ENCODE measurements at regions not wholly inside any gene's neighbourhood (a gene's known extent, or its start where the extent isn't known, plus 50 kb on each side); places are given as distances from the start of the nearest gene placed in this dataset.

DNA sequence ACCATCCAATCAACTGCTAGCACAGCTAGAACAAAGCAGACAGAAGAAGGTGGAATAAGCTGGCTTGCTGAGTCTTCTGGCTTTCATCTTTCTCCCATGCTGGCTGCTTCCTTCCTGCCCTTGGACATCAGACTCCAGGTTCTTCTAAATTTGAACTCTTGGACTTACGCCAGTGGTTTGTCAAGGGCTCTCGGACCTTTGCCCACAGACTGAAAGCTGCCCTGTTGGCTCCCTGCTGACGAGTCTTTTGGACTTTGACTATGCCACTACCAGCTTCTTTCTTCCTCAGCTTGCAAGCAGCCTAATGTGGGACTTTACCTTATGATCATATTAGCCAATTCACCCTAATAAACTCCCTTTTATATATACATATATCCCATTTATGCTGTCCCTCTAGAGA lies 164.1 kb upstream of the GJE1 start:
- H3K9me3 ChIP-seq (ENCODE audit: low read depth, low read length), result no peaks in the 10 kb centered on the region
- H3K27ac ChIP-seq (ENCODE audit: low read depth, low read length), result no peak overlapping the region
- no peak overlapping the region for H2AFZ ChIP-seq (ENCODE audit: low read length)
- no peak overlapping the region for H3K4me2 ChIP-seq (ENCODE audit: insufficient read depth, low read length)
- H4K20me1 ChIP-seq (ENCODE audit: insufficient read depth, low read length), result no peaks in the 10 kb centered on the region
- H3K27me3 ChIP-seq (ENCODE audit: insufficient read depth, low read length), result no peaks in the 10 kb centered on the region
- H3K4me1 ChIP-seq (ENCODE audit: insufficient read depth, low read length), result no peaks in the 10 kb centered on the region
- H3K36me3 ChIP-seq (ENCODE audit: insufficient read depth, low read length), result no peaks in the 10 kb centered on the region
- TF ChIP-seq, protein P1, sequence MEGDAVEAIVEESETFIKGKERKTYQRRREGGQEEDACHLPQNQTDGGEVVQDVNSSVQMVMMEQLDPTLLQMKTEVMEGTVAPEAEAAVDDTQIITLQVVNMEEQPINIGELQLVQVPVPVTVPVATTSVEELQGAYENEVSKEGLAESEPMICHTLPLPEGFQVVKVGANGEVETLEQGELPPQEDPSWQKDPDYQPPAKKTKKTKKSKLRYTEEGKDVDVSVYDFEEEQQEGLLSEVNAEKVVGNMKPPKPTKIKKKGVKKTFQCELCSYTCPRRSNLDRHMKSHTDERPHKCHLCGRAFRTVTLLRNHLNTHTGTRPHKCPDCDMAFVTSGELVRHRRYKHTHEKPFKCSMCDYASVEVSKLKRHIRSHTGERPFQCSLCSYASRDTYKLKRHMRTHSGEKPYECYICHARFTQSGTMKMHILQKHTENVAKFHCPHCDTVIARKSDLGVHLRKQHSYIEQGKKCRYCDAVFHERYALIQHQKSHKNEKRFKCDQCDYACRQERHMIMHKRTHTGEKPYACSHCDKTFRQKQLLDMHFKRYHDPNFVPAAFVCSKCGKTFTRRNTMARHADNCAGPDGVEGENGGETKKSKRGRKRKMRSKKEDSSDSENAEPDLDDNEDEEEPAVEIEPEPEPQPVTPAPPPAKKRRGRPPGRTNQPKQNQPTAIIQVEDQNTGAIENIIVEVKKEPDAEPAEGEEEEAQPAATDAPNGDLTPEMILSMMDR (IDR thresholded peaks at IDR 0.05; ENCODE audit: extremely low read depth, low read depth, low read length), result no peak
- no peak for DNase-seq (ENCODE audit: insufficient read length, low spot score, missing footprints)
- H3K4me3 ChIP-seq (ENCODE audit: insufficient read depth, low read length), result no peak overlapping the region
- H3K79me2 ChIP-seq (ENCODE audit: insufficient read depth, low read length), result no peaks in the 10 kb centered on the region

DNA sequence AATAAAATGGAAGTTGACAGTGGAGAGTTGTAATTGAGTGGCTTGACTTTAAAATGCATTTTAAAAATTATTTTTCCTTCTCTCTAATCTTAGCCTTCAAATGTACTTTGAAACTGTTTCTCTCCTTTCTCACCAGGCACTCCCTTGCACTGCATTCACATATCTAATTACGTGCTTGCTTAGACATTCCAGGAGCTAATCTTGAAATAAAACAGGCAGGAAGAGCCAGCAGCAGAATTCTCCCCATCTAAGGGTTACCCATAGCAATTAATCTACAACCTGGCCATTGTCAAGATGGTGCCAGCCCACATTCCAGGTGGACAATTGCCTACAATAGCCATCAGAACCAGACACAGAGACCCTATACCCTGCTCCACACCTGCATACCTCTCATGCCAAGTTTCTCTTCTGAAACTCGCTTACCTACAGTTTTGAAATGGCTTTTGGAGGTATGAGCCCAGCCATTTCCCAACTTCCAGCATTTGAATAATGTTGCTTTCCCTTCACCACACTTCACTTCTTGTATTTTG lies 167.6 kb upstream of the GJE1 start:
- no peak overlapping the region for H3K4me3 ChIP-seq (ENCODE audit: insufficient read depth, low read length)
- H3K4me1 ChIP-seq (ENCODE audit: insufficient read depth, low read length), result no peaks in the 10 kb centered on the region
- no peaks in the 10 kb centered on the region for H3K9me3 ChIP-seq (ENCODE audit: low read depth, low read length)
- H3K79me2 ChIP-seq (ENCODE audit: insufficient read depth, low read length), result no peaks in the 10 kb centered on the region
- no peaks in the 10 kb centered on the region for H3K36me3 ChIP-seq (ENCODE audit: insufficient read depth, low read length)
- no peaks in the 10 kb centered on the region for H3K27me3 ChIP-seq (ENCODE audit: insufficient read depth, low read length)
- no peak overlapping the region for H3K4me2 ChIP-seq (ENCODE audit: insufficient read depth, low read length)
- H3K27ac ChIP-seq (ENCODE audit: low read depth, low read length), result no peak overlapping the region
- no peaks in the 10 kb centered on the region for H4K20me1 ChIP-seq (ENCODE audit: insufficient read depth, low read length)
- DNase-seq (ENCODE audit: insufficient read length, low spot score, missing footprints), result no peak
- TF ChIP-seq, protein P1 (IDR thresholded peaks at IDR 0.05; ENCODE audit: extremely low read depth, low read depth, low read length), result no peak
- H2AFZ ChIP-seq (ENCODE audit: low read length), result no peak overlapping the region

DNA sequence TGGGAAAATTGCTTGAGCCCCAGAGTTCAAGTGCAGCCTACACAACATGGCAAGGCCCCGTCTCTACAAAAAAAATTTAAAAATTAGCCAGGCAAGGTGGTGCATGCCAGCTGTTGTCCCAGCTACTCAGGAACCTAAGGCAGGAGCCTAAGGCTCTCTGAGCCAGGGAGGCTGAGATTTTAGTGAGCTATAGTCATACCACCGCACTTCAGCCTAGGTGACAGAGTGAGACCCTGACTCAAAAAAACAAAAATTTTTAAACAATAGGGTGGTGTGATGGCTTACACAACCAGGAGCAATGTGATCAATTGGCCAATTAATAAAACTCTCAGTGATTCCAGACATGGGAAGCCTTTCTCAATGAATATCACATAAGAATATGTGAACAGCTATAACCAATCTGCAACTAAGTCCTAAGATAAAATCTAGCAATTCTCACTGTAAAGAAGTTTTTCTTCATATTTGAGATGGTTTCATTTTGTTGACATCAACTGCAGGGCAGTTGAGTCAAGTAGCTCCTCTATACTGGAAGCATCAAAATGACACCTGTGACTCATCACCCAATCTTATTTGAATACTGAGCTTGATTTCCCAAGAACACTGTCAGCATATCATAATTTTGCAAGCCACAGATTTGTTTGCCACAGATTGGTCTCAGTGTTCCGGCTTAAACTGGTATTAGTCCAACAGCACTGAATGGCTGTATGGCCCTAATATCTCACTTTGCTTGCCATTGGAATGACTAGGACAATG lies 169.0 kb upstream of the GJE1 start:
- Histone ChIP-seq H3K27me3 (ENCODE audit: insufficient read depth, low read length) (no peaks in the 10 kb centered on the region), H3K79me2 (ENCODE audit: insufficient read depth, low read length) (no peaks in the 10 kb centered on the region), H3K4me2 (ENCODE audit: insufficient read depth, low read length) (no peak overlapping the region), H3K4me1 (ENCODE audit: insufficient read depth, low read length) (no peaks in the 10 kb centered on the region), H3K9me3 (ENCODE audit: low read depth, low read length) (no peaks in the 10 kb centered on the region), H3K27ac (ENCODE audit: low read depth, low read length) (no peak overlapping the region), H2AFZ (ENCODE audit: low read length) (no peak overlapping the region), H4K20me1 (ENCODE audit: insufficient read depth, low read length) (no peaks in the 10 kb centered on the region), H3K4me3 (ENCODE audit: insufficient read depth, low read length) (no peak overlapping the region), H3K36me3 (ENCODE audit: insufficient read depth, low read length) (no peaks in the 10 kb centered on the region)
- no peak for DNase-seq (ENCODE audit: insufficient read length, low spot score, missing footprints)
- TF ChIP-seq, protein P1 (IDR thresholded peaks at IDR 0.05; ENCODE audit: extremely low read depth, low read depth, low read length), result no peak

DNA sequence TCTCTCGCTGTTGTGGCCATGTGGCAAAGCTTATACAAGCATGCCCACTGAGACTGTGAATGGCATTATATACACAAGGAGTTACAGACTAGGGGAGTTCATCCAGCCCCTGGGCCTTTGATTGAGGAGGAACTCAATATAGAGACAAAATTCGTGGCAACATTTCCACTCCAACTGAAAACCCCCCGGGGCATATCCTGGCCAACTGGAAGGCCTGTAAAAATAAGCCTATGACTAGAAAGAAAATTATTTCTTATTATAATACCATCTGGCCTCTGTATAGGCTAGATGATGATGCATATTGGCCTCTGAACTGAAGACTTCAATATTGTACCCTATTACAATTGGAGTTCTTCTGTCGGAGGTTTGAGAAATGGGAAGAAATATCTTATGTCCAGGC lies 175.5 kb upstream of the GJE1 start:
- no peak overlapping the region for H2AFZ ChIP-seq (ENCODE audit: low read length)
- no peaks in the 10 kb centered on the region for H3K27me3 ChIP-seq (ENCODE audit: insufficient read depth, low read length)
- H3K4me1 ChIP-seq (ENCODE audit: insufficient read depth, low read length), result peaks cover 11% of the 10 kb centered on the region
- no peak overlapping the region for H3K4me3 ChIP-seq (ENCODE audit: insufficient read depth, low read length)
- H3K9me3 ChIP-seq (ENCODE audit: low read depth, low read length), result no peaks in the 10 kb centered on the region
- TF ChIP-seq, protein P1 (IDR thresholded peaks at IDR 0.05; ENCODE audit: extremely low read depth, low read depth, low read length), result no peak
- H3K27ac ChIP-seq (ENCODE audit: low read depth, low read length), result no peak overlapping the region
- H3K4me2 ChIP-seq (ENCODE audit: insufficient read depth, low read length), result no peak overlapping the region
- no peak for DNase-seq (ENCODE audit: insufficient read length, low spot score, missing footprints)
- no peaks in the 10 kb centered on the region for H3K79me2 ChIP-seq (ENCODE audit: insufficient read depth, low read length)
- no peaks in the 10 kb centered on the region for H4K20me1 ChIP-seq (ENCODE audit: insufficient read depth, low read length)
- H3K36me3 ChIP-seq (ENCODE audit: insufficient read depth, low read length), result no peaks in the 10 kb centered on the region
